ENCODE measurements at regions not wholly inside any gene's neighbourhood (a gene's known extent, or its start where the extent isn't known, plus 50 kb on each side); places are given as distances from the start of the nearest gene placed in this dataset.

GRCh38 chr18:57296336-57296735, 56.0 kb upstream of the ST8SIA3 start:
- TF ChIP-seq CTCF (IDR thresholded peaks at IDR 0.05) (no peak), POLR2AphosphoS5 (IDR thresholded peaks at IDR 0.05) (no peak), POLR2A (IDR thresholded peaks at IDR 0.05) (no peak)
